T-helper 2 cell treated with Interferon-gamma antibody and Interleukin-4, amounts not matched to agents 100 ng/mL and 5 ng/mL, for 36 hours (primary cell): ENCODE measurements at regions not wholly inside any gene's neighbourhood (a gene's known extent, or its start where the extent isn't known, plus 50 kb on each side); places are given as distances from the start of the nearest gene placed in this dataset.

Source experiments
- intact Hi-C: fragments of 100-400 bp; cut with micrococcal nuclease; formaldehyde crosslinking; loops from one replicate; pipeline ENCODE4 v1.15.1; 2023

DNA sequence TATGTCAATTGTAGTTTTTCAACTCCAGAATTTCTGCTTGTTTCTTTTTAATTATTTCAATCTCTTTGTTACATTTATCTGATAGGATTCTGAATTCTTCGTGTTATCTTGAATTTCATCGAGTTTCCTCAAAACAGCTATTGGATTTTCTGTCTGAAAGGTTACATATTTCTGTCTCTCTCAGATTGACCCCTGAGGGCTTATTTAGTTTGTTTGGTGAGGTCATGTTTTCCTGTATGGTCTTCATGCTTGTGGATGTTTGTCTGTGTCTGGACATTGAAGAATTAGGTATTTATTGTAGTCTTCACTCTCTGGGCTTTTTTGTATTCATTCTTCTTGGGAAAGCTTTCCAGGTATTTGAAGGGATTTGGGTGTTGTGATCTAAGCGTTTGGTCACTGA is 85.6 kb downstream of the SNAPC1 start:
- intact Hi-C loops: no loop called here

- intact Hi-C loops: no loop called here
Observed at GRCh38 chr14:61854898-61855297, 92.7 kb downstream of the SNAPC1 start.

GRCh38 chr14:61860294-61860918 is 98.2 kb downstream of the SNAPC1 start:
- intact Hi-C loops: loop anchor here (10.0 kb wide), 1 partner anchor 264 kb away; no protein-coding TSS in a partner anchor

DNA sequence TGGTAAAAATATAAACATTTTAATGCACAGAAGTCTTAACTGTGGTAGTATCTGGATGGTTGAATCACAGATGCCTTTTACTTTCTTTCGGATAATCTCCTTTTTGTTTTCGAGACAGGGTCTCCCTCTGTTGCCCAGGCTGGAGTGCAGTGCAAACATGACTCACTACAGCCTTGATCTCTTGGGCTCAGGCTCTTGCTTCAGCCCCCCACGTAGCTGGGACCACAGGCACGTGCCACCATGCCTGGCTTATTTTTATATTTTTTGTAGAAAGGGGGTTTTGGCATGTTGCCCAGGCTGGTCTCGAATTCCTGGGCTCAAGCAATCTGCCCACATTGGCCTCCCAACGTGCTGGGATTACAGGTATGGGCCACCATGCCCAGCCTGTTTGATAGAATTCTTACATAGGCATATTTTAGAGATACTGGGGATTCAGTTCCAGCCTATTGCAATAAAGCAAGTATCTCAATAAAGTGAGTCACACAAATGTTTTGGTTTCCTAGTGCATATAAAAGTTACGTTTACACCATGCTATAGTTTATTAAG is 99.2 kb downstream of the SNAPC1 start:
- intact Hi-C loops: loop anchor here (10.0 kb wide), 1 partner anchor 263 kb away; no protein-coding TSS in a partner anchor

GRCh38 chr14:61864329-61864898 is 102.2 kb downstream of the SNAPC1 start:
- intact Hi-C loops: loop anchor here (10.0 kb wide), 1 partner anchor 260 kb away; no protein-coding TSS in a partner anchor

DNA sequence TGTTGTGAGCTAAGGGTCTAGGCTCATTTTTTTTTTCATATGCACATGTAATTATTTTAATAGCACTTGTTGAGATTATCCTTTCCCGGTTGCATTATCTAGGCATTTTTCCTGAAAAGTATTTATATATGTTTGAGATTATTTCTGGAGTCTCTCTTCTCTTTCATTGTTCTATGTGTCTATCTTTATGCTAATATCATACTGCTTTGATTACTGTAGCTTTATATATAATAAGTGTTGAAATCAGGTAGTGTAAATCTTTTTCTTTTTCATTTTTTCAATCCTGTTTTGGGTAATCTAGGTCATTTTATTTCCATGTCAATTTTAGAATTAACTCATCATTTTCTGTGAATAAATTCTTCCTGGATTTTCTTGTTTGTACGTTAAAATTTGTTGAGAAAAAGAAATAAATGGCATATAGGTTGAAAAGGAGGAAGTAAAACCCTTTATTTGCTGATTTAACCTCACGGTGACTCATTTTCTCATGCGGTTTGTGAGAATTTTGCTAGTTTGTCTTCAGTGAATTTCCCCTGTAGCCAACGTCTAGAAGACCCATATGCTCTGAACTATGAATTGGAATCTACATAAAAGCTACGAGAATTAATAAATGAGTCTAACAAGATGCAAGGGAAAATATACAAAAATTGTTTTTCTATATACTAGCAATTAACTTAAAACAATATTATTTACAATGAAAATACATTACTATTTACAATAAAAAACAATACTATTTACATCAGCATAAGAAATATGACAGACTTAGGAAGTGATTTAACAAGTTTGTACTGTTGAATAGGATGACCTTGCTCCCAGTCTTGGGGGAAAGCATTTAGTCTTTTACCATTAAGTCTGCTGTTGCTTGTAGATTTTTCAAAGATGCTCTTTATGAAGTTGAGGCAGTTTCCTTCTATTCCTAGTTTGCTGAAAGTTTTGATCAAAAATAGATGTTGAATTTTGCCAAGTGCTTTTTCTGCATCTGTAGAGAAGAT is 105.0 kb downstream of the SNAPC1 start:
- intact Hi-C loops: loop anchor here (10.0 kb wide), 1 partner anchor 258 kb away; no protein-coding TSS in a partner anchor

DNA sequence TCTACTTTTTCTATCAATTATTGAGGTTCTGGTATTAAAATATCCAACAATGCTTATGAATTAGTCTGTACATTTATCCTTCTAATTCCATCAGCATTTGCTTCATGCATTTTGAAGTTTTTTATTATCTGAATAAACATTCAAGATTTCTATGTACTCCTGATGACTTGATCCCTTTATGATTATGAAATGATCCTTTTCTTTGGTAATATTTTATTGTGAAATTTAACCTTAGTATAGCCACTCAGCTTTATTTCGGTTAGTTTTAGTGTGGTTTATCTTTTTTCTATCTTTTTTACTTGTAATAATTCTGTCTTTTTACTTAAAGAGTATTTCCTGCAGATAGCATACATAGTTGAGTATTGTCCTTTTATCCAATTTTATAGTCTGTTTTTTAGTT is 106.6 kb downstream of the SNAPC1 start:
- intact Hi-C loops: loop anchor here (10.0 kb wide), 1 partner anchor 256 kb away; no protein-coding TSS in a partner anchor

DNA sequence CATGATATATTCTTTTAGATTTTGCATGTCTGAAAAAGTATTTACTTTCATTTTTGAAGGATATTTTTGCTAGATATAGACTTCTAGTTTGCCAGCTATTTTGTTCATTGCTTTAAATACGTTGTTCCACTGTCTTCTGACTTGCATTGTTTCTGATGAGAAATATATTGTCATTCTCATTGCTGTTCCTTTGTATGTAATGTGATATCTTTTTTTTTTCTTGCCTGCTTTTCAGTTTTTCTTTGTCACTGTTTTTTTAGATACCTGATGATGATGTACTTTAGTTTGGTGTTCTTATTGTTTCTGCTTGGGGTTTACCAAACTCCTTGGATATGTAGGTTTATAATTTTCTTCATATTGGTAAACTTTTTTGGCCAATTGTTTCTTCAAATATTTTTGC is 107.9 kb downstream of the SNAPC1 start:
- intact Hi-C loops: no loop called here

DNA sequence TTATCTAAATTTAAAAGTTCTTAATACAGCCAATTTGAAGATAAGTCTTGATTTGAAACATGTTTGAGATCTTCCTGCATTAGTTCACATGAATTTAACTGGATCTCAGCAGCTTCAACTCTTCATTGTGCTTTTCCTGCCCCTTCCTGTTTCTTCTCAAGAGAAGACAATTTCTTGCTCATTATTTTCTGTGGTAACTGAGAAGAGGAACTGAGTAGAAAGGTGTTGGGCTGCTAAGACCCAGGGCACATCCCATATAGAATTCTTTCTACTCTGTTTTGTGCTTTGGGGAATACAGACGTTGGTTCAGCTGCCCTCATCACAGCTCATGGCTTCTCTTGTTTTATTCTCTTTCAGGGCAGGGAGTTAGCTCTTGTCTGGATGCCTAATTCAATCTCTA is 110.2 kb downstream of the SNAPC1 start:
- intact Hi-C loops: no loop called here

GRCh38 chr14:61875483-61875882 is 113.3 kb downstream of the SNAPC1 start:
- intact Hi-C loops: no loop called here

GRCh38 chr14:61876362-61877034 is 114.3 kb downstream of the SNAPC1 start:
- intact Hi-C loops: no loop called here

DNA sequence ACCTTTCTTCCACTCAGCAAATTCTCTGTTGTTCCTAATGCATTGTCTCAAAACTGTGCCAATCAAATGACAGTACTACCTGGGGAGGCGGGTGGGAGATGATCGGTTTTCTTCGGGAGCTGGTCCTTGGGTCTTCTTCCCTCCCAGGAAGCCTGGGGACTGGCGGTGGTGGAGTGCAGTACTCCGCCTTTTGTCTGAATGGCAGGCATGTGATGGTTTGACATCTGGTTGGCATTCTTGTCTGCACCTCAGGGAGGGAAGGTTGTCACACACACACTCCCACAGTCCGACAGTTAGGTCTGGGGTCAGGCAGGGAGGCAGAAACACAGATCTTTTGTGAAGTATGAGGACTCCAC is 114.8 kb downstream of the SNAPC1 start:
- intact Hi-C loops: no loop called here

DNA sequence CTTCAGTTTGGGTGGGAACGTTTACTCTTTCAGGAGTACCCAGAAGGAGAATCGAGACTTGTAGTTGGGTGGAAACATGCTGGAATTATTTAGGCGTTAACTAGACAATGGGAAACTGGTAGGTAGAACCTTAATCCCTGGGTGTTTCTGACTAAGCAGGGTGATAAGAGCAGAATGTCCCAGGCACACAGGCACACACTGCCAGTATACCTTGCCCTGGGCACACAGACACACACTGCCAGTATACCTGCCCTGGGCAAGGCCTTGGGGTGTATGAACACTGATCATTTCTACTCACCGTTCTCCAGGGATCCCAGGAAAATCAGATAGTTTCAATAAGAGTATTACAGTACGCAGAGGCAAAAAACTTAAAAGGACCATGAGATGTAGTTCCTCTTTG is 115.5 kb downstream of the SNAPC1 start:
- intact Hi-C loops: no loop called here

DNA sequence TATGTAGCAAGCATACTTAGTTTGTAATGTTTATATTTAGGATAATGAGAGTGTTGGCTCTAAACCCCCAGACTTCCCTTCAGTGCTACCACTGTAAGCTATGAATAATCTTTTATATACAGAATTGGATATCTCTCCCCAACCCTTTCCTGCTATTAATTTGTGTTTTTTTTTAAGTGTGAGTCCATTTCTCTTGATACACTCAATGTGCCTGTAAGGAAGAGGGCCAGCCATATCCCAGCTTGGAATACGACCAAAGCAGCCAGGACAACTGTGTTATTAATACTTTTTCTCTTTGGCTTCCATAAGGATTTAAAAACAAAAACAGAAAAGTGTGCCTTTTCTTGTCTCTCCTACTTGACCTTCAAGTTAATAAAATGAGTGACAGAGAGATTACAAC is 116.7 kb downstream of the SNAPC1 start:
- intact Hi-C loops: no loop called here

DNA sequence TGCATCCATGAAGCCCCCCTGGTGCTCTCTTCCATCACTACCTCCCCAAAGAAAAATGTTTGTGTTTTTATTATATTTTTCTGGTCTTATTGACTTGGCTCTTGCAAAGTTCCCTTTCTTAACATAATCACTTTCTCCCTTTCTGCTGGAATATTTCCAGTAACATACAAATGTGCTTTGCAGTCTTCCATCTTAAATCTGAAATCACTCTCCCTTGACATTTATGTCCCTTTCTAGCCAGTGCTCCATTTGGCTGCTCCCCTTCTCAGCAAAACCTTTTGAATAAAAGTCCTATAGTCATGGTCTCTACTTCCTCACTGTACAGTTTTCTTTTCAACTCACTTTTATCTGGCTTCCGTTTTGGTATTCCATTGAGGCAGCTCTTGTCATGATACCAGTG is 118.8 kb downstream of the SNAPC1 start:
- intact Hi-C loops: no loop called here

DNA sequence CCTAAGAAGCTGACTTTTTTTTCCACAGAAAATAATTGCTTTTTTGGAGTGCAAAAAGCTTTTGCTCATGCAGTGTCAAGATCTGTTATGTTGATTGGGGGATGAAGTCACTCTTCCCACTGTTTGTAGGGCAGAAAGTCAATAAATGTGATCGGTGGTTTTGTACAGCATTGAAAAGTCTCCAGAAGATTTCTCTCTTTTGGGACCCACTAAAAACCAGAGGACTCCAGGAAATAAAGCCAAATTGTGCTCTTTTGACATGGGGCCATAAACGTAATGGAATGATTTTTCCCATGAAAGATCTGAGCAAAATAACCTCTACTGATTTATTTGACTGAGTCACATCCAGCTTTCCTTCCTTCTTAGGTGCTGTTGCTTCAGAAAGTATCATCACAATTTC is 122.5 kb downstream of the SNAPC1 start:
- intact Hi-C loops: no loop called here

DNA sequence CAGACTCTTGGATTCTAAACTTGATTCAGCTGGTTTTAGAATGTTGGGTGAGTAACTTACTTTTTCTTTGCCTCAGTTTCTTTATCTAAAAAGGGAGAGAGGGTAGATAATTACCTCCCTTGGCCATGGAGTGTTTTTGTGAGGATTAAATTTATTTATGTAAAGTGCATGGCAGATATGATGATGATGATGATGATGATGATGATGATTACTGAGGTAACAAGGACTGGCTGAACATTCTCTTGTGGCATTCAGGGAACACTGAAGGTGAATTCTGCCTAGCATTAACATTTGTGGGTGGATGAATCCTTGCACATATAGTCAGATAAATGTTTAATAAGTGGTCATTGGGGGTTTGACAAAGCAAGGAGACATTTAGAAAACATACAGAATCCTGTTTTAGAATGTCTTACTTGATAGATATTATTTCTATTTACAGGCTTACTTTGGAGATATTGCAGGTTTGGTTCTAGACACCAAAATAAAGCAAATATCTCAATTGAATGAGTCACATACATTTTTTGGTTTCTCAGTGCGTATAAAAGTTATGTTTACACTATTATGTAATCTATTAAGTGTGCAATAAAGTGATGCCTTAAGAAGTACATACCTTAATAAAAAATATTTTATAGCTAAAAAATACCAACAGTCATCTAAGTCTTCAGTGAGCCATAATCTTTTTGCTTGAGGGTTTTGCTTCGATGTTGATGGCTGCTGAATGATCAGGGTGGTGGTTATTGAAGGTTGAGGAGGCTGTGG is 123.2 kb downstream of the SNAPC1 start:
- intact Hi-C loops: no loop called here

GRCh38 chr14:61887628-61888027 is 125.4 kb downstream of the SNAPC1 start:
- intact Hi-C loops: no loop called here

GRCh38 chr14:61889914-61890351 is 127.7 kb downstream of the SNAPC1 start:
- intact Hi-C loops: loop anchor here (2.0 to 5.0 kb wide), 2 partner anchors 128 to 417 kb away; partner anchors contain the start of gene SNAPC1

- intact Hi-C loops: loop anchor here (2.0 to 5.0 kb wide), 2 partner anchors 129 to 418 kb away; partner anchors contain the start of gene SNAPC1
Observed at GRCh38 chr14:61891170-61891569, 128.9 kb downstream of the SNAPC1 start.
